Heart right ventricle (tissue), 16 donors: ENCODE measurements at regions not wholly inside any gene's neighbourhood (a gene's known extent, or its start where the extent isn't known, plus 50 kb on each side); places are given as distances from the start of the nearest gene placed in this dataset.

ENCODE experiments used
- ATAC-seq, 8 donors: fragments of 200-7000 bp; cut with Tn5 transposase; one replicate each; pipeline ENCODE4 v1.9.1; 2020; ENCODE audit warnings: mild to moderate bottlenecking in 8 of 8, moderate library complexity in 8 of 8, moderate number of reproducible peaks in 1 of 8
- DNase-seq, 2 donors: peaks; one replicate each; pipeline ENCODE4 v3.0.0-alpha.2; 2020
- H3K27ac ChIP-seq, 10 donors: fragments of 200-600 bp; sonication (generic) in 2 of 10; one replicate each; pipeline versions ENCODE4 v1.5.0 to v1.8.0; 2020 to 2022; ENCODE audit warnings: mild to moderate bottlenecking in 3 of 10
- H3K27me3 ChIP-seq, 7 donors: fragments of 200-600 bp; one replicate each; pipeline ENCODE4 v1.8.0; 2021 to 2022; ENCODE audit warnings: mild to moderate bottlenecking in 2 of 7
- H3K36me3 ChIP-seq, 9 donors: fragments of 200-600 bp; sonication (generic) in 1 of 9; one replicate each; pipeline versions ENCODE4 v1.5.0 to v1.8.0; 2020 to 2022; ENCODE audit warnings: mild to moderate bottlenecking in 2 of 9
- H3K4me1 ChIP-seq, 9 donors: fragments of 200-600 bp; sonication (generic) in 1 of 9; one replicate each; pipeline versions ENCODE4 v1.5.0 to v1.8.0; 2020 to 2022; ENCODE audit warnings: mild to moderate bottlenecking in 4 of 9
- H3K4me3 ChIP-seq, 10 donors: fragments of 200-600 bp; sonication (generic) in 2 of 10; one replicate each; pipeline versions ENCODE4 v1.5.0 to v1.8.0; 2020 to 2022; ENCODE audit warnings: mild to moderate bottlenecking in 7 of 10, moderate library complexity in 2 of 10
- H3K9me3 ChIP-seq, 11 donors: fragments of 200-600 bp in 10 of 11; sonication (generic) in 2 of 11; one replicate each; pipeline versions ENCODE4 v1.5.0 to v1.8.0; 2013 to 2022; ENCODE audit warnings: mild to moderate bottlenecking in 2 of 11, control low read depth in 1 of 11, moderate library complexity in 1 of 11
- CTCF ChIP-seq, 9 donors: fragments of 200-600 bp; sonication (generic) in 2 of 9; IDR thresholded peaks; one replicate each; pipeline versions ENCODE4 v1.5.0 to v1.8.0; 2021 to 2022; ENCODE audit warnings: antibody characterized with exemption in 9 of 9, mild to moderate bottlenecking in 5 of 9, moderate library complexity in 1 of 9
- WGBS, 2 donors: extraction: QIAGEN DNeasy Blood & Tissue Kit; methylation state at CpG; one replicate each; pipeline ENCODE4 v1.1.7; 2013; ENCODE audit warnings: inconsistent platforms in 1 of 2; 5-methylcytosine and 5-hydroxymethylcytosine counted together
- intact Hi-C, 10 donors: fragments of 100-400 bp; cut with DNase I; formaldehyde crosslinking; loops; one replicate each; pipeline versions ENCODE4 v1.11.1 to v1.14.2; 2022
- donor health status: Arrhythmogenic right ventricular cardiomyopathy.
- donor health status: ischemic (EF 13 %, LVEDD 7.1; RV severe dilation, severe dysfunction).
- donor health status: healthy with polysubstance abuse.
- donor health status: DM: no; HTN: yes; CAD: no.
- donor health status: DM: no; HTN: no; CAD: no.
- donor health status: ischemic (EF 25% LVEDD 6.9; RV normal size, moderate dysfunction).
- donor health status: ischemic (EF 25% LVEDD 5.7; RV mildly dilated, moderate dysfunction).
- donor health status: healthy.
- donor health status: DM: yes; HTN: yes; CAD: no.
- donor health status: Ischemic cardiomyopathy.
- donor health status: ischemic (EF 35%, LVEDD 5.7; RV mildly dilated, moderate dysfunction).
- donor health status: nonischemic (EF 11% LVEDD 7.7; RV severe dilation, severe dysfunction).
- donor health status: DM: yes; HTN: yes; CAD: no.
- donor health status: PGD.
- donor health status: ischemic (EF 29% LVEDD 5.4; RV normal size, mild dysfunction).
- donor health status: nonischemic (EF 23%, LVEDD 6.1; RV moderate dilation, normal function).

DNA sequence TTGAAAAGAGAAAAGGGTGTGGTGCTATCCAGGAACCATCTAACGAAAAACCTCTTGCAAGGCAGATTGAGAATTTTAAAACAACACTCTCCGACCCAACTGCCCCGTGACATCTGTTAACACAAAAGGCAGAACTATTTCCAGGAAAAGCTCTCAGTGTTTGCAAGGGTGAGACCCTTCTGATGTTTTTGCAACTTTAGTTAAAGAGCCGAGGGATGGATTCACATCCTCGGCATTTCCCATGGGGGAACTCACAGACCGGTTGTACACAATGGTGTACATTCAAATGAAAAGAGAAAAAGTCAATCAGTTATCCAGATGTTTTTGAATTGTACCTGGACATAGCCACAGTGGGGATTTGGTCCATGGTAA, 120.0 kb downstream of the NGF start:
- intact Hi-C loops = loop anchor here in 1 of 10 donors (5.0 kb wide), 1 partner anchor 49 kb away; no protein-coding TSS in a partner anchor
- Histone ChIP-seq H3K36me3 (no peaks in the 10 kb centered on the region), H3K27ac (peak overlapping the region in 5 of 10 donors; percentile 9 to 48 (median 34)), H3K4me3 (no peak overlapping the region), H3K9me3 (no peaks in the 10 kb centered on the region), H3K27me3 (no peaks in the 10 kb centered on the region), H3K4me1 (peaks cover 3 to 35% (median 14%) of the 10 kb centered on the region in 9 donors)
- no peak for TF ChIP-seq CTCF (IDR thresholded peaks at IDR 0.05)
- DNase-seq (no peak), ATAC-seq (peak in 1 of 8 donors; percentile 9)
- 44 to 57% methylated on average over 6 of the region's 6 CpGs for WGBS, 2 donors

GRCh38 chr1:115217150-115218033, 120.7 kb downstream of the NGF start:
- H3K4me3 ChIP-seq = no peak overlapping the region

GRCh38 chr1:115215703-115216521, 122.1 kb downstream of the NGF start:
- H3K27ac ChIP-seq = peak overlapping the region in 8 of 10 donors; percentile 7 to 50 (median 32)
- H3K27me3 ChIP-seq = no peaks in the 10 kb centered on the region
- no peaks in the 10 kb centered on the region for H3K9me3 ChIP-seq
- DNase-seq (no peak), ATAC-seq (peak in 6 of 8 donors; percentile 10 to 59 (median 44))
- no peak for TF ChIP-seq CTCF (IDR thresholded peaks at IDR 0.05)
- no peaks in the 10 kb centered on the region for H3K36me3 ChIP-seq
- intact Hi-C loops = loop anchor here in 2 of 10 donors (2.0 to 5.0 kb wide), 2 partner anchors 49 to 51 kb away; no protein-coding TSS in a partner anchor
- H3K4me3 ChIP-seq = no peak overlapping the region
- WGBS, 2 donors = 59 to 72% methylated on average over 4 of the region's 4 CpGs
- H3K4me1 ChIP-seq = peaks cover 6 to 45% (median 16%) of the 10 kb centered on the region in 9 donors

More at GRCh38 chr1:115217150-115218033, 120.7 kb downstream of the NGF start:
- DNase-seq = no peak
- TF ChIP-seq CTCF (IDR thresholded peaks at IDR 0.05) = no peak
- peak in 6 of 8 donors; percentile 15 to 63 (median 46) for ATAC-seq
- H3K27me3 ChIP-seq = no peaks in the 10 kb centered on the region
- WGBS, 2 donors = 48 to 53% methylated on average over 11 of the region's 11 CpGs
- H3K36me3 ChIP-seq = no peaks in the 10 kb centered on the region
- intact Hi-C loops = loop anchor here in 2 of 10 donors (2.0 to 5.0 kb wide), 2 partner anchors 47 to 50 kb away; no protein-coding TSS in a partner anchor
- H3K9me3 ChIP-seq = no peaks in the 10 kb centered on the region
- peaks cover 3 to 35% (median 14%) of the 10 kb centered on the region in 9 donors for H3K4me1 ChIP-seq
- H3K27ac ChIP-seq = peak overlapping the region in 9 of 10 donors; percentile 15 to 50 (median 41)

DNA sequence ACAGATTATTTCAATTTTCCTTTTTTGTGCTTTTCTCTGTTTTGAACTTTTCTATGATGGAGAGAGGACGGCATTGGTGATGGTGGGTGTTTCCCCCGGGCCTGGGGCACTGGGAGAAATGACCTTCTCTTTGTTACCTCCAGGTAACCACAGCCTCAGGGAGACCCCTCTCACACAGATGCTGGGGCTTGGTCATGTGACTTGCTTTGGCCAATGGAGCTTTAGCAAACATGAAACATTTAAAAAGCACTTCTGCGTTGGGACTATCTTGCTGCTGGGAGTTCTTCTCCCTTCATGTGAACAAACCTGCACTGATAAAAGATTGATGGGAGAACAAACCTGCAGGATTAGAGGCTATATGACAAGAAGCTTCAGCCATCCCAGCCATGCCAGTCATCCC, 122.9 kb downstream of the NGF start:
- intact Hi-C loops = loop anchor here in 1 of 10 donors (5.0 kb wide), 1 partner anchor 52 kb away; no protein-coding TSS in a partner anchor
- ATAC-seq = no peak
- DNase-seq = no peak
- H3K4me3 ChIP-seq = no peak overlapping the region
- H3K9me3 ChIP-seq = no peaks in the 10 kb centered on the region
- TF ChIP-seq CTCF (IDR thresholded peaks at IDR 0.05) = no peak
- peaks cover 6 to 48% (median 16%) of the 10 kb centered on the region in 9 donors for H3K4me1 ChIP-seq
- H3K27ac ChIP-seq = no peak overlapping the region
- WGBS, 2 donors = 91 to 95% methylated on average over 3 of the region's 3 CpGs
- H3K27me3 ChIP-seq = no peaks in the 10 kb centered on the region
- H3K36me3 ChIP-seq = no peaks in the 10 kb centered on the region
